ENCODE measurements at regions not wholly inside any gene's neighbourhood (a gene's known extent, or its start where the extent isn't known, plus 50 kb on each side); places are given as distances from the start of the nearest gene placed in this dataset.
"Not testable (repeated sequence)": the region's sequence is repeated elsewhere in the genome, so short reads cannot be mapped to it uniquely, and the experiment has no call there.

DNA sequence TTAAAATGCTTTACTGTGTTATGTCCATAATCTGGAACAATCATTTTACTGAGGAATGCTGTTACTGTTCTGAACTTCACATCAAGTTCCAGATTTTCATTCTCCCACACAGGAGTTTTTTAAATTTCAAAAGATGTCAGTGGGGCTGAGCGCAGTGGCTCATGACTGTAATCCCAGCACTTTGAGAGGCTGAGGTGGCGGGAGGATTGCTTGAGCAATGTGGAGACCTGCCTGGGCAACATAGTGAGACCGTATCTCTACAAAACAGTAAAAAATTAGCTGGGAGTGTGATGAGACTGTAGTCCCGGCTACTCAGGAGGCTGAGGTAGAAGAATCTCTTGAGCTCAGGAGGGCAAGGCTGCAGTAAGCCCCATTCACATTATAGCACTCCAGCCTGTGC lies 177.9 kb upstream of the GOLGA6L22 start:
- H3K4me3 ChIP-seq (ENCODE audit: low read length in 2 of 2); H4K91ac ChIP-seq (ENCODE audit: low read depth, low read length, poor library complexity); H3K4me1 ChIP-seq (ENCODE audit: control insufficient read depth in 2 of 2, insufficient read depth in 1 of 2, low read depth in 1 of 2, low read length in 2 of 2); DNase-seq (ENCODE audit: low spot score); H2BK5ac ChIP-seq (ENCODE audit: low read length); H3K79me1 ChIP-seq (ENCODE audit: low read depth, low read length); H3K18ac ChIP-seq (ENCODE audit: low read length); H3K9ac ChIP-seq (ENCODE audit: low read depth, low read length, poor library complexity); H2BK120ac ChIP-seq (ENCODE audit: low read depth, low read length); H2BK12ac ChIP-seq (ENCODE audit: low read length); H3K36me3 ChIP-seq (replicated peaks in 1 of 2; ENCODE audit: control insufficient read depth in 2 of 2, insufficient read depth in 2 of 2, low read length in 2 of 2); H2AFZ ChIP-seq (ENCODE audit: low read length); H3K9me3 ChIP-seq (replicated peaks in 1 of 2; ENCODE audit: control insufficient read depth in 2 of 2, insufficient read depth in 1 of 2, low read depth in 1 of 2, low read length in 2 of 2); H3K27ac ChIP-seq (replicated peaks; ENCODE audit: low read length); H3K14ac ChIP-seq (ENCODE audit: low read length); H3K4me2 ChIP-seq (ENCODE audit: insufficient read depth, low read length, poor library complexity, severe bottlenecking); H4K8ac ChIP-seq (ENCODE audit: low read depth, low read length); H3K23ac ChIP-seq (ENCODE audit: low read depth, low read length, poor library complexity); H2BK15ac ChIP-seq (ENCODE audit: low read length); H2AK5ac ChIP-seq (ENCODE audit: low read depth, low read length); H3K27me3 ChIP-seq (ENCODE audit: control insufficient read depth in 3 of 3, insufficient read depth in 3 of 3, low read depth in 1 of 3, low read length in 3 of 3); H3K4ac ChIP-seq (ENCODE audit: low read length): not testable (repeated sequence)
- WGBS, 2 donors (ENCODE audit: extremely low coverage in 2 of 2, insufficient read length in 2 of 2, insufficient replicate concordance in 1 of 2): no CpG with 5 or more reads among the region's 4 CpGs

DNA sequence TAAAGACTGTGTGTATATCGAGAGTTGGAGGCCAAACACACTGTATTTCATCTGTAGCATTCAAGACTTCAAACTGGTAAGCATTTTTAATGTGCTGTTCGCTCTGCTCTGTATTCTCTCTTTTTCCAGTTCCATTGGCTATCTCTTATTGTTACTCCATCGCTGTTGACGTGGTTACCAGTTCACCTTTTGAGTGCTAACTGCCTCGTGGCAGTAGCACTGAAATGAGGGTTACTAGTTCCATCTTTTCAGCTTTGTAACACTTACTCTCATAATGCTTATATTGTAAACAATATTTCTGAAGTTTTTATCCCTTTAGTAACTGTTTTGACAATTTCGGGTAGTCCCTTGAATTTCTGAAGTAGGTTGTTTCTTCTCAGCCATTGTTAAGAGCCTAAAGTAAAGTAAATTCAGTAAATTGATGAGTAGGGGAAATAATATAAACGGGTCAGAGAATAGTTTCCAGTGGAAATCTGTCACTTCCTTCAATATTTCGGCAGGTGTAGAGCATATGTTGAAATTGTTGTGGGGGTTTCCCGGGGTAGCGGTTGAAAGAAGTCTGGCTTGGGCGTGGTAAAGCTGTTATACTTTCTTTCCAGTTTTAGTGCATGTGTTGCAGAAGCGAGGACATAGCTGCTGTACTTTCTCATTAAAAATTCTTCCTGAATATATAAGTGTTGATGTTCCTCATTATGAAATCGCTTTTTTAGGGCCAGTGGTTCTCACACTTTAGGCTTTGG lies 175.7 kb upstream of the GOLGA6L22 start:
- H4K8ac ChIP-seq (ENCODE audit: low read depth, low read length); H3K79me1 ChIP-seq (ENCODE audit: low read depth, low read length); H2AK5ac ChIP-seq (ENCODE audit: low read depth, low read length); H2AFZ ChIP-seq (ENCODE audit: low read length); H3K27me3 ChIP-seq (ENCODE audit: control insufficient read depth in 3 of 3, insufficient read depth in 3 of 3, low read depth in 1 of 3, low read length in 3 of 3); DNase-seq (ENCODE audit: low spot score); H2BK120ac ChIP-seq (ENCODE audit: low read depth, low read length); H3K18ac ChIP-seq (ENCODE audit: low read length); H3K23ac ChIP-seq (ENCODE audit: low read depth, low read length, poor library complexity); H3K4me3 ChIP-seq (ENCODE audit: low read length in 2 of 2); H3K4me2 ChIP-seq (ENCODE audit: insufficient read depth, low read length, poor library complexity, severe bottlenecking); H2BK12ac ChIP-seq (ENCODE audit: low read length); H3K4me1 ChIP-seq (ENCODE audit: control insufficient read depth in 2 of 2, insufficient read depth in 1 of 2, low read depth in 1 of 2, low read length in 2 of 2); H3K14ac ChIP-seq (ENCODE audit: low read length); H3K9me3 ChIP-seq (replicated peaks in 1 of 2; ENCODE audit: control insufficient read depth in 2 of 2, insufficient read depth in 1 of 2, low read depth in 1 of 2, low read length in 2 of 2); H3K27ac ChIP-seq (replicated peaks; ENCODE audit: low read length); H4K91ac ChIP-seq (ENCODE audit: low read depth, low read length, poor library complexity); H3K4ac ChIP-seq (ENCODE audit: low read length); H3K9ac ChIP-seq (ENCODE audit: low read depth, low read length, poor library complexity); H2BK15ac ChIP-seq (ENCODE audit: low read length); H2BK5ac ChIP-seq (ENCODE audit: low read length); H3K36me3 ChIP-seq (replicated peaks in 1 of 2; ENCODE audit: control insufficient read depth in 2 of 2, insufficient read depth in 2 of 2, low read length in 2 of 2): not testable (repeated sequence)
- WGBS, 2 donors (ENCODE audit: extremely low coverage in 2 of 2, insufficient read length in 2 of 2, insufficient replicate concordance in 1 of 2): no CpG with 5 or more reads among the region's 13 CpGs

DNA sequence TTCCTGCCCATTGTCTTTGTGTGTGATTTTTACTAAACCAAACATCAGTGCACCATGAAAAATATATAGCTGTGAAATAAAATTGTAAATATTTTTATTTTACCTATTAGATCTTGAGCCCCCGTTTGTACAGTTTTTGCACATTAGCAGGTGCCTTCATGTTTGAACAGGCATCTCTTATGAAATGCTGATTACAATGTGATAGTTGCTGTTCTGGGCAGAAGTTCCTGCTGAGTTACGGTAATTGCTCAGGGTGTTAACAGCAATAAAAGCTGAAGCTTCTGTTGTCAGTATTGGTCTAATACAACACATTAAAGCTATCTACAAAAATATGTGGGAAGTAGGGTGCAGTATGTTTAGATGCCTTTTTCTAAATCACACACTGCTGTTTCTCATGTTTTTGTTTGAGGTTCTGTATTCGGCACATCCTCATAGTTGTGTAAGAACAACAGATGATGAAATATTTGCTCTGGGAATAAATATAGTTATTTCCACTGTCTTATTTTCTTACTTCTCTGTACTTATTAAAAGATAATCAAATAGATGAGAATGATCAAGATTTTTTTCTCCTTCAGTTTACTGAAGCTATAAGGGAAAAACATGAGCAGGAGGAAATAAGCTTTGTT lies 173.8 kb upstream of the GOLGA6L22 start:
- H3K27me3 ChIP-seq (ENCODE audit: control insufficient read depth in 3 of 3, insufficient read depth in 3 of 3, low read depth in 1 of 3, low read length in 3 of 3); H2BK120ac ChIP-seq (ENCODE audit: low read depth, low read length); H3K4me1 ChIP-seq (ENCODE audit: control insufficient read depth in 2 of 2, insufficient read depth in 1 of 2, low read depth in 1 of 2, low read length in 2 of 2); DNase-seq (ENCODE audit: low spot score); H3K23ac ChIP-seq (ENCODE audit: low read depth, low read length, poor library complexity); H3K18ac ChIP-seq (ENCODE audit: low read length); H2AK5ac ChIP-seq (ENCODE audit: low read depth, low read length); H3K9ac ChIP-seq (ENCODE audit: low read depth, low read length, poor library complexity); H3K4ac ChIP-seq (ENCODE audit: low read length); H3K36me3 ChIP-seq (replicated peaks in 1 of 2; ENCODE audit: control insufficient read depth in 2 of 2, insufficient read depth in 2 of 2, low read length in 2 of 2); H3K4me2 ChIP-seq (ENCODE audit: insufficient read depth, low read length, poor library complexity, severe bottlenecking); H3K27ac ChIP-seq (replicated peaks; ENCODE audit: low read length); H2AFZ ChIP-seq (ENCODE audit: low read length); H4K91ac ChIP-seq (ENCODE audit: low read depth, low read length, poor library complexity); H4K8ac ChIP-seq (ENCODE audit: low read depth, low read length); H3K9me3 ChIP-seq (replicated peaks in 1 of 2; ENCODE audit: control insufficient read depth in 2 of 2, insufficient read depth in 1 of 2, low read depth in 1 of 2, low read length in 2 of 2); H2BK5ac ChIP-seq (ENCODE audit: low read length); H3K4me3 ChIP-seq (ENCODE audit: low read length in 2 of 2); H3K14ac ChIP-seq (ENCODE audit: low read length); H2BK15ac ChIP-seq (ENCODE audit: low read length); H2BK12ac ChIP-seq (ENCODE audit: low read length); H3K79me1 ChIP-seq (ENCODE audit: low read depth, low read length): not testable (repeated sequence)
- no CpG with 5 or more reads among the region's 3 CpGs for WGBS, 2 donors (ENCODE audit: extremely low coverage in 2 of 2, insufficient read length in 2 of 2, insufficient replicate concordance in 1 of 2)

DNA sequence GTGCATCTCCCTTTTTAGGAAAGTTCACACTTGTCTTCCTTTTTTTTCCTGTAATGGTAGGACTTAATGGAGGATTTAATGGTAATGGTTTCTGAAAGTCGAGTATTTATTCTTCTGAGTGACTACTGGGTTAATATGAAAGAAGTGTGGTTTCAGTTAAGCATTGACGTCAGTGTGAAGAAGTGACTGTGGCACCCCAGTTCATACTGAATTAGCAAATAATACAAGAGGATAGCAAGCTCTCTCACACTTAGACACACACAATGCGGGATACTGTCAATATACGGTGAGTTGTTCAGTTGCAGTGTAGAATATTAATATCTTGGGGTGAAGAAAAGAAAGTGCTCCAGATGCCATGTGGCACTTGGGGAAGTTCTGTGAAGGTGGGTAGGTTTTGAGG lies 167.6 kb upstream of the GOLGA6L22 start:
- H3K4me1 ChIP-seq (ENCODE audit: control insufficient read depth in 2 of 2, insufficient read depth in 1 of 2, low read depth in 1 of 2, low read length in 2 of 2); H3K9me3 ChIP-seq (replicated peaks in 1 of 2; ENCODE audit: control insufficient read depth in 2 of 2, insufficient read depth in 1 of 2, low read depth in 1 of 2, low read length in 2 of 2); DNase-seq (ENCODE audit: low spot score); H3K27me3 ChIP-seq (ENCODE audit: control insufficient read depth in 3 of 3, insufficient read depth in 3 of 3, low read depth in 1 of 3, low read length in 3 of 3); H2BK12ac ChIP-seq (ENCODE audit: low read length); H3K79me1 ChIP-seq (ENCODE audit: low read depth, low read length); H4K91ac ChIP-seq (ENCODE audit: low read depth, low read length, poor library complexity); H2AK5ac ChIP-seq (ENCODE audit: low read depth, low read length); H3K23ac ChIP-seq (ENCODE audit: low read depth, low read length, poor library complexity); H3K27ac ChIP-seq (replicated peaks; ENCODE audit: low read length); H3K4me3 ChIP-seq (ENCODE audit: low read length in 2 of 2); H3K4me2 ChIP-seq (ENCODE audit: insufficient read depth, low read length, poor library complexity, severe bottlenecking); H3K4ac ChIP-seq (ENCODE audit: low read length); H2BK15ac ChIP-seq (ENCODE audit: low read length); H3K18ac ChIP-seq (ENCODE audit: low read length); H3K36me3 ChIP-seq (replicated peaks in 1 of 2; ENCODE audit: control insufficient read depth in 2 of 2, insufficient read depth in 2 of 2, low read length in 2 of 2); H2BK120ac ChIP-seq (ENCODE audit: low read depth, low read length); H2BK5ac ChIP-seq (ENCODE audit: low read length); H3K9ac ChIP-seq (ENCODE audit: low read depth, low read length, poor library complexity); H2AFZ ChIP-seq (ENCODE audit: low read length); H4K8ac ChIP-seq (ENCODE audit: low read depth, low read length); H3K14ac ChIP-seq (ENCODE audit: low read length): not testable (repeated sequence)
- no CpG with 5 or more reads among the region's 4 CpGs for WGBS, 2 donors (ENCODE audit: extremely low coverage in 2 of 2, insufficient read length in 2 of 2, insufficient replicate concordance in 1 of 2)

Measured in neuronal stem cell (in vitro differentiated cells).